K562 (cell line): ENCODE measurements at regions not wholly inside any gene's neighbourhood (a gene's known extent, or its start where the extent isn't known, plus 50 kb on each side); places are given as distances from the start of the nearest gene placed in this dataset.

Source experiments
- ATAC-seq: fragments of 200-7000 bp; cut with Tn5 transposase; 3 replicates; pipeline ENCODE4 v1.9.1; 2020; ENCODE audit warnings: moderate library complexity
- BruUV-seq: library from RNA; stranded (reverse); fragments of 400-500 nt; replicated peaks from 2 replicates; lab custom pipeline; 2021; lab: Mats Ljungman, UMichigan
- CTCF ChIA-PET: fragments of 300-600 bp; formaldehyde crosslinking; extraction: SDS; loops from one replicate; lab custom pipeline; 2021; ENCODE audit warnings: low intra/inter-chr PET ratio; lab: Yijun Ruan, JAX
- POLR2A ChIA-PET: fragments of 300-600, 350-650 bp; sonication (Branson Sonifier 250); formaldehyde crosslinking; extraction: SDS; loops from one replicate; lab custom pipeline; 2021; ENCODE audit warnings: antibody characterized with exemption, inconsistent platforms; lab: Yijun Ruan, JAX
- DNase-seq, 4 experiments: peaks; one replicate each; pipeline versions ENCODE4 v3.0.0 to v3.0.0-alpha.2; 2011 to 2018; ENCODE audit warnings: low spot score in 3 of 4, mixed read lengths in 3 of 4; ENCODE audit errors: extremely low read depth in 1 of 4
- FAIRE-seq: peaks from 2 replicates; lab custom pipeline; 2011; peaks lifted over from hg19 to GRCh38; lab: Jason Lieb, UNC
- H2AFZ ChIP-seq: 2 replicates; pipeline ENCODE4 v1.6.0; 2011; ENCODE audit warnings: low read depth, low read length, control low read depth, inconsistent platforms
- H3K27ac ChIP-seq: fragments of 200-600 bp; 3 replicates; pipeline ENCODE4 v1.8.0; 2011; ENCODE audit warnings: low read depth, mild to moderate bottlenecking, control low read depth, inconsistent platforms, low read length, moderate library complexity, mixed read lengths; ENCODE audit errors: extremely low read depth
- H3K27me3 ChIP-seq, 2 experiments: fragments of 300-600 bp in 1 of 2; 2 replicates in 1 of 2; 3 replicates in 1 of 2; pipeline versions ENCODE4 v1.6.0 to v1.8.0; 2011; ENCODE audit warnings: inconsistent platforms in 2 of 2, low read length in 2 of 2, mild to moderate bottlenecking in 1 of 2, mixed read lengths in 1 of 2, moderate library complexity in 1 of 2; ENCODE audit not compliant: control insufficient read depth in 2 of 2, insufficient read depth in 2 of 2
- H3K36me3 ChIP-seq: fragments of 300-600 bp; 3 replicates; pipeline ENCODE4 v1.8.0; 2011; ENCODE audit warnings: mild to moderate bottlenecking, low read length, inconsistent platforms; ENCODE audit not compliant: control insufficient read depth, insufficient read depth
- H3K4me1 ChIP-seq, 2 experiments: fragments of 200-600 bp in 1 of 2; replicated peaks in 1 of 2; 2 replicates in 1 of 2; 3 replicates in 1 of 2; pipeline versions ENCODE4 v1.5.1 to v1.8.0; 2011; ENCODE audit warnings: inconsistent platforms in 2 of 2, low read length in 2 of 2, mild to moderate bottlenecking in 1 of 2, mixed read lengths in 1 of 2, moderate library complexity in 1 of 2; ENCODE audit not compliant: control insufficient read depth in 2 of 2, insufficient read depth in 2 of 2
- H3K4me2 ChIP-seq: 2 replicates; pipeline ENCODE4 v1.6.1; 2011; ENCODE audit warnings: low read length, control low read depth, inconsistent platforms, mixed read lengths; ENCODE audit not compliant: insufficient read depth
- H3K4me3 ChIP-seq: fragments of 200-600 bp; sonication (generic), shearing (Covaris generic); 2 replicates; pipeline ENCODE4 v1.5.1; 2016; ENCODE audit warnings: control low read depth, inconsistent platforms
- H3K79me2 ChIP-seq: fragments of 200-600 bp; 3 replicates; pipeline ENCODE4 v1.8.0; 2011; ENCODE audit warnings: low read length, inconsistent platforms; ENCODE audit not compliant: control insufficient read depth, insufficient read depth
- H3K9ac ChIP-seq, 2 experiments: 2 replicates each; pipeline versions ENCODE4 v1.6.0 to v1.6.1; 2011; ENCODE audit warnings: low read depth in 2 of 2, low read length in 2 of 2, control low read depth in 1 of 2, inconsistent platforms in 1 of 2, mild to moderate bottlenecking in 1 of 2, mixed read lengths in 1 of 2; ENCODE audit not compliant: insufficient read depth in 1 of 2
- H3K9me1 ChIP-seq: one replicate; pipeline ENCODE4 v1.6.0; 2011; ENCODE audit warnings: inconsistent platforms, mild to moderate bottlenecking, low read length, moderate library complexity; ENCODE audit not compliant: control insufficient read depth, insufficient read depth
- H3K9me3 ChIP-seq: replicated peaks from 2 replicates; pipeline ENCODE4 v1.5.1; 2011; ENCODE audit warnings: low read depth, low read length, inconsistent platforms; ENCODE audit not compliant: control insufficient read depth, insufficient read depth
- H4K20me1 ChIP-seq: replicated peaks from 2 replicates; pipeline ENCODE4 v1.6.1; 2011; ENCODE audit warnings: low read length, inconsistent platforms, mixed read lengths; ENCODE audit not compliant: control insufficient read depth, insufficient read depth
- BCOR ChIP-seq: fragments of 450-650 bp; IDR thresholded peaks from 2 replicates; pipeline ENCODE4 v1.6.1; 2016
- POLR2AphosphoS2 ChIP-seq: IDR thresholded peaks from 2 replicates; pipeline ENCODE4 v1.6.1; 2012; ENCODE audit warnings: low read length, improper control_type of control experiment
- THAP12 ChIP-seq: fragments of 250-450 bp; sonication (Bioruptor Pico); IDR thresholded peaks from 2 replicates; pipeline ENCODE4 v1.9.0; 2021; ENCODE audit warnings: mild to moderate bottlenecking, inconsistent platforms
- ZNF239 ChIP-seq: fragments of 250-450 bp; sonication (Bioruptor Pico); IDR thresholded peaks from 2 replicates; pipeline ENCODE4 v1.4.0; 2020; ENCODE audit warnings: mild to moderate bottlenecking
- WGBS: fragments of 100-300 bp; shearing (Covaris generic); methylation state at CpG from one replicate; pipeline ENCODE4 v1.1.6; 2016; ENCODE audit warnings: low coverage, mixed read lengths; ENCODE audit not compliant: insufficient coverage; ENCODE audit errors: missing lambda C conversion rate; 5-methylcytosine and 5-hydroxymethylcytosine counted together
- in situ Hi-C: fragments of 300-500 bp; cut with MboI; formaldehyde crosslinking; loops from 4 replicates; pipeline ENCODE4 v1.15.0; 2018; ENCODE audit warnings: inconsistent platforms, mixed read lengths
- intact Hi-C: fragments of 100-400 bp; cut with micrococcal nuclease; formaldehyde crosslinking; loops from 2 replicates; pipeline ENCODE4 v1.14.2; 2022
- TF ChIP-seq, protein P1 (sequence below): sonication (generic); formaldehyde crosslinking; IDR thresholded peaks from 2 replicates; pipeline ENCODE4 v1.8.1; 2023; ENCODE audit warnings: mild to moderate bottlenecking, missing genetic modification reagents

DNA sequence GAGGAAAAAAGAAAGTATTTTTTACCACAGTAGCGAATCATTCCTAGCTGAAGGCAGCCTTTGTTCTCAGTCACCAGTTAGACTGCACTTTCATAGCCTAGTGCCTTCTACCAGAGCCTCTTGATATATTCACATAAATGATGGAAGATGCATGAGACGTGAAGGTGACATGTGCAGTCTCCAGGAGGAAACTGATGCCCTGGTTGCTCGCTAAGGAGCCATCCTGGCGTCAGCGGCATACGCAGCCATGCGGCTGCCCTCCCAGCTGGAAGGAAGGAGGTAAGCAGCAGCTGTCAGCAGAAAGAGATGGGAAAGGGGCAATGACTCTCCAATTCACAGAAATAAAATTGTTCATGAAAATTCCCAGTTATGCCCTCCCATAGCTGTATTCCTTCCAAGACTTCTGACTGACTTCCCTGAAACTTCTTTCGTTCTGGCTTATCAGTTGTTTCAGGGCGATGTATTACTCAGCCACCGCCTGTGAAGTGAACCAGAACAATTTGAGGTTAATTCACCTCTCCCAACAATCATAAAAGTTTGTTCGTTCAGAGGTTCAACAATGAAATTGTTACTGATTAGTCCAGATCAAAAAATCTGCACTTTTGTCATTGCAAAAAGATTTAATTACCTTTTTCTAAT lies 331.2 kb downstream of the NR2F1-AS1 start:
- ChIA-PET CTCF (no interaction called here), POLR2A (no interaction called here)
- Histone ChIP-seq H3K9me1 (no peaks in the 10 kb centered on the region), H3K9ac (no peak overlapping the region), H3K4me2 (no peak overlapping the region), H3K9me3 (no peaks in the 10 kb centered on the region), H3K27ac (no peak overlapping the region), H3K79me2 (no peaks in the 10 kb centered on the region), H4K20me1 (no peaks in the 10 kb centered on the region), H3K4me1 (no peaks in the 10 kb centered on the region), H2AFZ (no peak overlapping the region), H3K27me3 (no peaks in the 10 kb centered on the region), H3K4me3 (no peak overlapping the region), H3K36me3 (no peaks in the 10 kb centered on the region)
- FAIRE-seq: no peak
- intact Hi-C loops (no loop called here), in situ Hi-C loops (no loop called here)
- DNase-seq: no peak
- 1% methylated on average over 11 of the region's 11 CpGs for WGBS
- no TSS peak for BruUV-seq
- no peak for TF ChIP-seq BCOR
- TF ChIP-seq POLR2AphosphoS2: no peak
- no peak for TF ChIP-seq ZNF239 (CRISPR knock-in tag)
- TF ChIP-seq, protein P1, sequence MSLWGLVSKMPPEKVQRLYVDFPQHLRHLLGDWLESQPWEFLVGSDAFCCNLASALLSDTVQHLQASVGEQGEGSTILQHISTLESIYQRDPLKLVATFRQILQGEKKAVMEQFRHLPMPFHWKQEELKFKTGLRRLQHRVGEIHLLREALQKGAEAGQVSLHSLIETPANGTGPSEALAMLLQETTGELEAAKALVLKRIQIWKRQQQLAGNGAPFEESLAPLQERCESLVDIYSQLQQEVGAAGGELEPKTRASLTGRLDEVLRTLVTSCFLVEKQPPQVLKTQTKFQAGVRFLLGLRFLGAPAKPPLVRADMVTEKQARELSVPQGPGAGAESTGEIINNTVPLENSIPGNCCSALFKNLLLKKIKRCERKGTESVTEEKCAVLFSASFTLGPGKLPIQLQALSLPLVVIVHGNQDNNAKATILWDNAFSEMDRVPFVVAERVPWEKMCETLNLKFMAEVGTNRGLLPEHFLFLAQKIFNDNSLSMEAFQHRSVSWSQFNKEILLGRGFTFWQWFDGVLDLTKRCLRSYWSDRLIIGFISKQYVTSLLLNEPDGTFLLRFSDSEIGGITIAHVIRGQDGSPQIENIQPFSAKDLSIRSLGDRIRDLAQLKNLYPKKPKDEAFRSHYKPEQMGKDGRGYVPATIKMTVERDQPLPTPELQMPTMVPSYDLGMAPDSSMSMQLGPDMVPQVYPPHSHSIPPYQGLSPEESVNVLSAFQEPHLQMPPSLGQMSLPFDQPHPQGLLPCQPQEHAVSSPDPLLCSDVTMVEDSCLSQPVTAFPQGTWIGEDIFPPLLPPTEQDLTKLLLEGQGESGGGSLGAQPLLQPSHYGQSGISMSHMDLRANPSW (CRISPR knock-in tag): no peak
- no peak for TF ChIP-seq THAP12 (CRISPR knock-in tag)
- ATAC-seq: no peak
